ENCODE measurements at regions not wholly inside any gene's neighbourhood (a gene's known extent, or its start where the extent isn't known, plus 50 kb on each side); places are given as distances from the start of the nearest gene placed in this dataset.

DNA sequence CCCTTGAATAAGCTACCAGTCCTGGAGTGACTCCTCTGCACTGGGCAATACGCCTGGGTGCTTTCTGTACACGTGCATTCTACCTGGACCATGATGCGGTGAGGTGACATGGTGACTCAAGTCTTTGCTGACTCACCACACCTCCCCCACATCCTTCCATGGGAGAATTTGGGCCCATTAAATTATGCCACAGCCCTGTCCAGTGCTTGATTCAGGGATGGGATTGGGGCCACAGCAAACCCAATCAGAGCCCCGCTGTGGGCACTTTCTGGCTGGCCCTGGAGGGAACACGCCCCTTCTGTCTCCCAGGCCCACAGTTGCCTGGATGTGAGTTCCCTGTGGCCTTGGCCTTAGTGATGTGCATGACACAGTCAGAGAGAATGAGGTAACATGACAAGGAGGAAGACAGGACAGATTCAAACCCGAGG lies 86.9 kb downstream of the LRRC30 start:
- TF ChIP-seq CTCF (tag by site-specific recombination; IDR thresholded peaks at IDR 0.05), result no peak
- TF ChIP-seq KLF1 (tag by site-specific recombination; IDR thresholded peaks at IDR 0.05), result no peak
- no peak for TF ChIP-seq IKZF3 (tag by site-specific recombination; IDR thresholded peaks at IDR 0.05)

All from HEK293 (cell line).